OCI-LY1 (cell line): ENCODE measurements at regions not wholly inside any gene's neighbourhood (a gene's known extent, or its start where the extent isn't known, plus 50 kb on each side); places are given as distances from the start of the nearest gene placed in this dataset.

Source experiments
- H2AFZ ChIP-seq: fragments of 200-600 bp; sonication (generic), shearing (Covaris generic); 2 replicates; pipeline ENCODE4 v1.6.0; 2014; ENCODE audit warnings: antibody characterized with exemption, mild to moderate bottlenecking, low read length
- H3F3A ChIP-seq: fragments of 200-600 bp; sonication (generic), shearing (Covaris generic); 2 replicates; pipeline ENCODE4 v1.6.0; 2014; ENCODE audit warnings: mild to moderate bottlenecking, antibody characterized with exemption, low read length, moderate library complexity; ENCODE audit not compliant: insufficient read depth
- H3K27ac ChIP-seq: fragments of 200-600 bp; sonication (generic); 2 replicates; pipeline ENCODE4 v1.5.1; 2014; ENCODE audit warnings: low read length, mixed run types, mild to moderate bottlenecking, low read depth; ENCODE audit not compliant: poor library complexity, severe bottlenecking
- H3K27me3 ChIP-seq: fragments of 200-600 bp; sonication (generic); 2 replicates; pipeline ENCODE4 v1.6.0; 2014; ENCODE audit warnings: antibody characterized with exemption, mild to moderate bottlenecking, low read length, moderate library complexity; ENCODE audit not compliant: insufficient read depth
- H3K36me3 ChIP-seq: fragments of 200-600 bp; sonication (generic); 2 replicates; pipeline ENCODE4 v1.6.1; 2014; ENCODE audit warnings: mild to moderate bottlenecking, antibody characterized with exemption, low read length, moderate library complexity, mixed read lengths; ENCODE audit not compliant: insufficient read depth
- H3K4me1 ChIP-seq: fragments of 200-600 bp; sonication (generic); 2 replicates; pipeline ENCODE4 v1.5.1; 2014; ENCODE audit warnings: mild to moderate bottlenecking, low read length, moderate library complexity; ENCODE audit not compliant: insufficient read depth, severe bottlenecking
- H3K4me2 ChIP-seq: fragments of 200-600 bp; sonication (generic), shearing (Covaris generic); 2 replicates; pipeline ENCODE4 v1.6.1; 2014; ENCODE audit warnings: low read length
- H3K4me3 ChIP-seq: fragments of 200-600 bp; sonication (generic); 2 replicates; pipeline ENCODE4 v1.5.1; 2014; ENCODE audit warnings: low read length, low read depth, mild to moderate bottlenecking, mixed read lengths; ENCODE audit not compliant: poor library complexity, severe bottlenecking
- H3K79me2 ChIP-seq: fragments of 200-600 bp; shearing (Covaris generic); 2 replicates; pipeline ENCODE4 v1.6.1; 2016; ENCODE audit warnings: mixed run types, low read length, mixed read lengths; ENCODE audit not compliant: insufficient read depth
- H3K9ac ChIP-seq: fragments of 200-600 bp; sonication (generic), shearing (Covaris generic); 2 replicates; pipeline ENCODE4 v1.6.1; 2014; ENCODE audit warnings: mild to moderate bottlenecking, low read length, mixed read lengths
- H3K9me2 ChIP-seq: fragments of 200-600 bp; sonication (generic), shearing (Covaris generic); 2 replicates; pipeline ENCODE4 v1.6.1; 2014; ENCODE audit warnings: low read depth, mild to moderate bottlenecking, low read length, mixed read lengths
- H3K9me3 ChIP-seq: fragments of 200-600 bp; shearing (Covaris generic); 2 replicates; pipeline ENCODE4 v1.6.1; 2014; ENCODE audit warnings: low read length, mixed read lengths
- H4K20me1 ChIP-seq: fragments of 200-600 bp; sonication (generic), shearing (Covaris generic); 2 replicates; pipeline ENCODE4 v1.6.0; 2016; ENCODE audit warnings: mild to moderate bottlenecking, low read length; ENCODE audit not compliant: insufficient read depth
- CTCF ChIP-seq: fragments of 200-600 bp; sonication (generic), shearing (Covaris generic); IDR thresholded peaks from 2 replicates; pipeline ENCODE4 v1.5.1; 2017; ENCODE audit warnings: mild to moderate bottlenecking, antibody characterized with exemption, low read length, moderate library complexity, mixed read lengths
- EZH2 ChIP-seq: fragments of 200-600 bp; sonication (generic), shearing (Covaris generic); IDR thresholded peaks from 2 replicates; pipeline ENCODE4 v1.8.0; 2017; ENCODE audit warnings: borderline replicate concordance, mixed run types, mild to moderate bottlenecking, antibody characterized with exemption, low read length, moderate library complexity, mixed read lengths

- Histone ChIP-seq H3F3A (no peaks in the 10 kb centered on the region), H3K36me3 (no peaks in the 10 kb centered on the region), H3K79me2 (no peaks in the 10 kb centered on the region), H3K27ac (no peak overlapping the region), H3K4me2 (no peak overlapping the region), H3K9me3 (no peaks in the 10 kb centered on the region), H3K9me2 (no peaks in the 10 kb centered on the region), H3K9ac (no peak overlapping the region), H2AFZ (no peak overlapping the region), H4K20me1 (no peaks in the 10 kb centered on the region), H3K4me1 (no peaks in the 10 kb centered on the region), H3K27me3 (no peaks in the 10 kb centered on the region), H3K4me3 (no peak overlapping the region)
- TF ChIP-seq CTCF (no peak), EZH2 (no peak)
Measured at GRCh38 chr6:799769-800168, 106.8 kb upstream of the EXOC2 start.

- Histone ChIP-seq H3F3A (no peaks in the 10 kb centered on the region), H2AFZ (no peak overlapping the region), H3K9me2 (no peaks in the 10 kb centered on the region), H4K20me1 (no peaks in the 10 kb centered on the region), H3K4me3 (no peak overlapping the region), H3K27ac (no peak overlapping the region), H3K9ac (no peak overlapping the region), H3K4me2 (no peak overlapping the region), H3K4me1 (no peaks in the 10 kb centered on the region), H3K9me3 (no peaks in the 10 kb centered on the region), H3K79me2 (no peaks in the 10 kb centered on the region), H3K27me3 (no peaks in the 10 kb centered on the region), H3K36me3 (no peaks in the 10 kb centered on the region)
- no peak for TF ChIP-seq EZH2
- peak; percentile 83 for TF ChIP-seq CTCF
Measured at GRCh38 chr6:797479-798077, 104.6 kb upstream of the EXOC2 start.

- no peak overlapping the region for H3K4me3 ChIP-seq
- TF ChIP-seq CTCF (no peak), EZH2 (no peak)
- H3K79me2 ChIP-seq = no peaks in the 10 kb centered on the region
- no peaks in the 10 kb centered on the region; the same call in 1 of the 2 replicates for H3K36me3 ChIP-seq
- H3K9ac ChIP-seq = no peak overlapping the region
- no peak overlapping the region for H3K27ac ChIP-seq
- H3K9me2 ChIP-seq = no peaks in the 10 kb centered on the region
- no peaks in the 10 kb centered on the region for H3F3A ChIP-seq
- H3K9me3 ChIP-seq = 0 out of 2 replicates have a peak, but pooled peaks cover 7% of the 10 kb centered on the region
- H3K4me1 ChIP-seq = no peaks in the 10 kb centered on the region
- no peak overlapping the region for H2AFZ ChIP-seq
- no peaks in the 10 kb centered on the region for H4K20me1 ChIP-seq
- H3K27me3 ChIP-seq = no peaks in the 10 kb centered on the region
- H3K4me2 ChIP-seq = no peak overlapping the region
Measured at GRCh38 chr6:795046-795685, 102.2 kb upstream of the EXOC2 start.
